PC-3 (cell line): ENCODE measurements at regions not wholly inside any gene's neighbourhood (a gene's known extent, or its start where the extent isn't known, plus 50 kb on each side); places are given as distances from the start of the nearest gene placed in this dataset.

Experiments
- ATAC-seq: fragments of 200-7000 bp; cut with Tn5 transposase; 2 replicates; pipeline ENCODE4 v1.9.1; 2020; ENCODE audit warnings: mild to moderate bottlenecking, moderate library complexity
- BruUV-seq: library from RNA; stranded (reverse); fragments of 400-500 nt; replicated peaks from 2 replicates; lab custom pipeline; 2021; lab: Mats Ljungman, UMichigan
- CTCF ChIA-PET: fragments of 300-600 bp; sonication (Branson Sonifier 250); formaldehyde crosslinking; loops from one replicate; lab custom pipeline; 2022; ENCODE audit warnings: antibody characterized with exemption; lab: Charles Lee
- POLR2A ChIA-PET: fragments of 300-600 bp; sonication (Branson Sonifier 250); formaldehyde crosslinking; loops from one replicate; lab custom pipeline; 2022; ENCODE audit warnings: antibody characterized with exemption; ENCODE audit not compliant: unreplicated experiment; lab: Charles Lee
- DNase-seq: peaks from one replicate; pipeline ENCODE4 v3.0.0-alpha.2; 2015
- H2AFZ ChIP-seq: fragments of 300-600 bp; sonication (generic); 2 replicates; pipeline ENCODE4 v1.6.0; 2016; ENCODE audit warnings: antibody characterized with exemption, low read length
- H3F3A ChIP-seq: fragments of 300-600 bp; sonication (generic); one replicate; pipeline ENCODE4 v1.6.0; 2017; ENCODE audit warnings: antibody characterized with exemption, low read length, control low read depth, mild to moderate bottlenecking; ENCODE audit not compliant: unreplicated experiment
- H3K27ac ChIP-seq: fragments of 300-600 bp; sonication (generic); 2 replicates; pipeline ENCODE4 v1.5.1; 2016; ENCODE audit warnings: mild to moderate bottlenecking, low read length
- H3K27me3 ChIP-seq: fragments of 300-600 bp; sonication (generic); 2 replicates; pipeline ENCODE4 v1.6.1; 2016; ENCODE audit warnings: low read length, mixed read lengths
- H3K36me3 ChIP-seq: fragments of 300-600 bp; sonication (generic); 2 replicates; pipeline ENCODE4 v1.6.1; 2016; ENCODE audit warnings: low read depth, mixed run types, low read length, mixed read lengths
- H3K4me1 ChIP-seq: fragments of 300-600 bp; sonication (generic); 2 replicates; pipeline ENCODE4 v1.5.1; 2016; ENCODE audit warnings: low read length; ENCODE audit not compliant: insufficient read depth
- H3K4me2 ChIP-seq: fragments of 300-600 bp; sonication (generic); 2 replicates; pipeline ENCODE4 v1.6.0; 2016; ENCODE audit warnings: low read length
- H3K4me3 ChIP-seq: fragments of 300-600 bp; sonication (generic); 2 replicates; pipeline ENCODE4 v1.5.1; 2016; ENCODE audit warnings: mild to moderate bottlenecking, low read length, mixed read lengths
- H3K79me2 ChIP-seq: fragments of 300-600 bp; sonication (generic); 2 replicates; pipeline ENCODE4 v1.6.1; 2017; ENCODE audit warnings: low read length, mixed read lengths
- H3K9ac ChIP-seq: fragments of 300-600 bp; sonication (generic); 2 replicates; pipeline ENCODE4 v1.6.0; 2016; ENCODE audit warnings: mild to moderate bottlenecking, low read length
- H3K9me2 ChIP-seq: fragments of 300-600 bp; sonication (generic); replicated peaks from 2 replicates; pipeline ENCODE4 v1.6.1; 2016; ENCODE audit warnings: mixed run types, low read length, mixed read lengths
- H3K9me3 ChIP-seq: fragments of 300-600 bp; sonication (generic); 2 replicates; pipeline ENCODE4 v1.6.1; 2016; ENCODE audit warnings: low read length, mixed read lengths
- H4K20me1 ChIP-seq: fragments of 300-600 bp; sonication (generic); 2 replicates; pipeline ENCODE4 v1.6.1; 2016; ENCODE audit warnings: low read length, mixed read lengths
- EZH2 ChIP-seq: fragments of 300-600 bp; sonication (generic); IDR thresholded peaks from one replicate; pipeline ENCODE4 v1.6.1; 2017; ENCODE audit warnings: antibody characterized with exemption, mild to moderate bottlenecking, low read length; ENCODE audit not compliant: unreplicated experiment
- EZH2phosphoT487 ChIP-seq: fragments of 300-600 bp; sonication (generic); IDR thresholded peaks from 2 replicates; pipeline ENCODE4 v1.6.1; 2018; ENCODE audit warnings: mild to moderate bottlenecking, antibody characterized with exemption, low read length, borderline replicate concordance
- intact Hi-C: fragments of 100-400 bp; cut with micrococcal nuclease; formaldehyde crosslinking; loops from 2 replicates; pipeline ENCODE4 v1.9.0; 2023
- TF ChIP-seq, protein P1 (sequence below): fragments of 300-600 bp; sonication (generic); conservative IDR thresholded peaks from 2 replicates; pipeline ENCODE4 v1.5.1; 2017; ENCODE audit warnings: antibody characterized with exemption, low read depth, mild to moderate bottlenecking, low read length

DNA sequence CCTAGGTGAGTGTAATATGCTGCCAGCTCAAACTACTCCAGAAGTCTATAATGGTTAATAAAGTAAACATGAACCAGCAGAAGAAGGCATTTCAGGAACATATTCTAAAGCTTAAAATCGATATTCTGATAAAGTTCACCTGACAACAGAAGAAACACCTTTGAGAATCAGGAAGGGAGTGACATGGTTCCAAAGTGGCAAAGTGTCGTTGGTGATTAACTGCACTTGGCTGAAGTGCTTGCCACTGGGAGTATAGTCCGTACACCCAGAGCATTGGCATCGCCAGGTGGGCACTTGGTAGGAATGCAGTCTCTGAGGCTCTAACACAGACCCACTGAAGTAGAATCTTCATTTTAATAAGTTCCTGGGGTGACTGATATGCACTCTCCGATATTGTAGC lies 76.0 kb upstream of the H2AZ1 start:
- H3F3A ChIP-seq: no peaks in the 10 kb centered on the region
- H4K20me1 ChIP-seq: no peaks in the 10 kb centered on the region
- TF ChIP-seq EZH2phosphoT487: no peak
- no peak for TF ChIP-seq EZH2
- TF ChIP-seq, protein P1, sequence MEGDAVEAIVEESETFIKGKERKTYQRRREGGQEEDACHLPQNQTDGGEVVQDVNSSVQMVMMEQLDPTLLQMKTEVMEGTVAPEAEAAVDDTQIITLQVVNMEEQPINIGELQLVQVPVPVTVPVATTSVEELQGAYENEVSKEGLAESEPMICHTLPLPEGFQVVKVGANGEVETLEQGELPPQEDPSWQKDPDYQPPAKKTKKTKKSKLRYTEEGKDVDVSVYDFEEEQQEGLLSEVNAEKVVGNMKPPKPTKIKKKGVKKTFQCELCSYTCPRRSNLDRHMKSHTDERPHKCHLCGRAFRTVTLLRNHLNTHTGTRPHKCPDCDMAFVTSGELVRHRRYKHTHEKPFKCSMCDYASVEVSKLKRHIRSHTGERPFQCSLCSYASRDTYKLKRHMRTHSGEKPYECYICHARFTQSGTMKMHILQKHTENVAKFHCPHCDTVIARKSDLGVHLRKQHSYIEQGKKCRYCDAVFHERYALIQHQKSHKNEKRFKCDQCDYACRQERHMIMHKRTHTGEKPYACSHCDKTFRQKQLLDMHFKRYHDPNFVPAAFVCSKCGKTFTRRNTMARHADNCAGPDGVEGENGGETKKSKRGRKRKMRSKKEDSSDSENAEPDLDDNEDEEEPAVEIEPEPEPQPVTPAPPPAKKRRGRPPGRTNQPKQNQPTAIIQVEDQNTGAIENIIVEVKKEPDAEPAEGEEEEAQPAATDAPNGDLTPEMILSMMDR: no peak
- H3K79me2 ChIP-seq: no peaks in the 10 kb centered on the region
- H3K36me3 ChIP-seq: no peaks in the 10 kb centered on the region
- intact Hi-C loops: no loop called here
- no peaks in the 10 kb centered on the region for H3K27me3 ChIP-seq
- no peak overlapping the region for H2AFZ ChIP-seq
- H3K9me3 ChIP-seq: no peaks in the 10 kb centered on the region
- BruUV-seq: no TSS peak
- no peak overlapping the region for H3K4me3 ChIP-seq
- H3K27ac ChIP-seq: no peak overlapping the region
- H3K4me2 ChIP-seq: no peak overlapping the region
- ATAC-seq (no peak), DNase-seq (no peak)
- no peaks in the 10 kb centered on the region for H3K4me1 ChIP-seq
- H3K9me2 ChIP-seq: no peaks in the 10 kb centered on the region
- H3K9ac ChIP-seq: no peak overlapping the region
- CTCF ChIA-PET: no interaction called here
- POLR2A ChIA-PET: no interaction called here

DNA sequence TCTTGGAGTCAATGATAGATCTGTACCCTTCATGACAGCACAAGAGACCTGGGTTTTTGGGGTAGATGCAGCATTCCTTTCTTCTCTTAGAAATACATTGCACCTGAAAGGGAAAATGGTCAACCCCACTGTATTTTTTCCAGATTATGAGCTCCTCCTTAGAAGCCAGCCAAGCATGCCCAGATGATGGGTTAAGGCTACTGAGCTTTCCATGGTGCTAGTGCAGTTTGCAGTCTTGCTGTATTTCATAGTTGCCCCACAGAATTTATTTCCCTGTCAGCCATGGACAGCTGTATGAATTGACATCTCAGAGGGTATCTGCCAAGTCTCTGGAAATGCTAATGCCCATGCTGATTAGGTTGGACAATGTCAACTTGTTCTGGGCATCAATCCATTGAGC lies 73.7 kb upstream of the H2AZ1 start:
- intact Hi-C loops: no loop called here
- Histone ChIP-seq H2AFZ (no peak overlapping the region), H3K4me1 (no peaks in the 10 kb centered on the region), H3K79me2 (no peaks in the 10 kb centered on the region), H3K4me3 (no peak overlapping the region), H3K9me3 (no peaks in the 10 kb centered on the region), H3K9me2 (no peaks in the 10 kb centered on the region), H4K20me1 (no peaks in the 10 kb centered on the region), H3K27ac (no peak overlapping the region), H3K36me3 (no peaks in the 10 kb centered on the region), H3K4me2 (no peak overlapping the region), H3F3A (no peaks in the 10 kb centered on the region), H3K27me3 (no peaks in the 10 kb centered on the region), H3K9ac (no peak overlapping the region)
- no peak for ATAC-seq
- POLR2A ChIA-PET: no interaction called here
- TF ChIP-seq, protein P1: no peak
- TF ChIP-seq EZH2 (no peak), EZH2phosphoT487 (no peak)
- CTCF ChIA-PET: no interaction called here
- BruUV-seq: no TSS peak
- no peak for DNase-seq

DNA sequence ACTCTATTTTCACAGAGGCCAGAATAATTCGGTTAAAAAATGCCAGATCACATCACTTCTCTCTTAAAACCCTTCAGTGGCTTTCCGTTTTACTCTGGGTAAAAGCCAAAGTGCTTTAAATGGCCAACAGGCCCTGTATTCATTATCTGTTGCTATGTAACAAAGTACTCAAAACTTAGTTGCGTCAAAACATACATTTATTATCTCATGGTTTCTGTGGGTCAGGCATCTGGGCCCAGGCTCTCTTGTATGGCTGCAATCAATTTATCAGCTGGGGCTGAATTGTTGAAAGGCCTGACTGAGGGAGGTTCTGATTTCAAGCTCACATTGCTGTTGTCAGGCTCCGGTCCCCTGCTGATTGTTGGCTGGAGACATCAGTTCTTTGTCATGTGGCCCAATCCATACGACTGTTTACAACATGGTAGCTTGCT lies 72.7 kb upstream of the H2AZ1 start:
- peaks cover 7% of the 10 kb centered on the region for H3K4me1 ChIP-seq
- intact Hi-C loops: no loop called here
- POLR2A ChIA-PET: no interaction called here
- no peaks in the 10 kb centered on the region for H3K79me2 ChIP-seq
- no peak for DNase-seq
- no peaks in the 10 kb centered on the region for H3K27me3 ChIP-seq
- H3K9me3 ChIP-seq: no peaks in the 10 kb centered on the region
- CTCF ChIA-PET: no interaction called here
- H4K20me1 ChIP-seq: no peaks in the 10 kb centered on the region
- no peak overlapping the region for H3K9ac ChIP-seq
- BruUV-seq: no TSS peak
- no peaks in the 10 kb centered on the region for H3K36me3 ChIP-seq
- no peaks in the 10 kb centered on the region for H3K9me2 ChIP-seq
- TF ChIP-seq EZH2phosphoT487 (no peak), EZH2 (no peak)
- TF ChIP-seq, protein P1: no peak
- no peak for ATAC-seq
- no peak overlapping the region for H2AFZ ChIP-seq
- H3K4me2 ChIP-seq: no peak overlapping the region
- H3F3A ChIP-seq: no peaks in the 10 kb centered on the region
- no peak overlapping the region for H3K27ac ChIP-seq
- no peak overlapping the region for H3K4me3 ChIP-seq
